Mammary epithelial cell (primary cell): ENCODE measurements at regions not wholly inside any gene's neighbourhood (a gene's known extent, or its start where the extent isn't known, plus 50 kb on each side); places are given as distances from the start of the nearest gene placed in this dataset.

Source experiments
- CTCF ChIP-seq, 2 donors: IDR thresholded peaks in 1 of 2; conservative IDR thresholded peaks in 1 of 2; 2 replicates each; pipeline ENCODE4 v1.5.1; 2011 to 2012; ENCODE audit warnings: inconsistent platforms in 2 of 2, low read length in 2 of 2, mild to moderate bottlenecking in 2 of 2, control low read depth in 1 of 2, low read depth in 1 of 2; ENCODE audit not compliant: insufficient read depth in 1 of 2; ENCODE audit errors: extremely low read depth in 1 of 2
- EZH2 ChIP-seq: IDR thresholded peaks from 2 replicates; pipeline ENCODE4 v1.6.1; 2012; ENCODE audit warnings: low read length, inconsistent platforms, borderline replicate concordance

GRCh38 chr1:221632072-221632471, 109.8 kb downstream of the DUSP10 start:
- TF ChIP-seq CTCF (conservative IDR thresholded peaks at IDR 0.05 in 1 of 2, IDR thresholded peaks at IDR 0.05 in 1 of 2; ENCODE audit: extremely low read depth in 1 of 2, insufficient read depth in 1 of 2, low read depth in 1 of 2, low read length in 2 of 2): no peak
- TF ChIP-seq EZH2: no peak
